HG03439 (cell line): ENCODE measurements at regions not wholly inside any gene's neighbourhood (a gene's known extent, or its start where the extent isn't known, plus 50 kb on each side); places are given as distances from the start of the nearest gene placed in this dataset.

ENCODE experiments used
- ATAC-seq: cut with Tn5 transposase; IDR thresholded peaks from one replicate; pipeline ENCODE4 v1.9.1; 2021; ENCODE audit warnings: mild to moderate bottlenecking, moderate library complexity; ENCODE audit not compliant: unreplicated experiment

DNA sequence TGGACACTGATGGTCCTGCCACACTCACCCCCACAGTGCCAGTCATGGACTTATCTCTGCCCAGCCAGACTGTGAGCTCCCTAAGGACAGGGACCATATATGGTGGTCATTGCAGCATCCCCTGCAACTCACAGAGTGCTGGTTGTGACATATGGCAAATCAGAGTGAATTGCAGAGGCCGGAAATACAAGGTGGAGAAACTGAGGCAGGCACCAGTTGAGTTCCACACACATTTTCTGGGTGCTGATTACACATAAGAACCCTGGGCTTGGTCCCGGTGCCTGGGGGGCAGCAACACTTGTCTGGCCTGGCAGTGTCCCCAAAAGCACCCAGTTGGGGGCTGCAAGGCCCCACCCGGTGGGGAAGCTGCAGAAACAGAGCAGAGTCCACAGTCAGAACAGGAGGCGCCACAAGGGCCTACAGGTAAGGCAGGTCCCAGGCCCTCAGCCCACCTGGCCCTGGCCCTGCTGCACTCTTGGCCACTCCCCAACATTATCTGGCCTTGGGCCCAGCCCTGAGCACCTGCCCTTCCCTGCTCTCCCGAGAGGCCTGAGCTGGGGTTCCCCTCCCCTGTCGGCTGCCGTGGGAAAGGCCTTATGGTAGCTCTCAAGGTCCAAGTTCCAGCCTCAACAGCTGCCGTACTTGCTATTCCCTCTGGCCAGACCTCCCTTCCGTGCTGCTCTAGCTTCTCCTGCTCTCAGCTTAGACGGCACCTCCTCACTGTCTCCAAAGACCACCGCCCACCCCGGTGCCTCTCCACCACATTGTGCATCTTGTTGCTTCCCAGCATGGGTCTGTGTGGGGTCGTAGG lies 140.8 kb upstream of the PTPN1 start:
- no peak for ATAC-seq

DNA sequence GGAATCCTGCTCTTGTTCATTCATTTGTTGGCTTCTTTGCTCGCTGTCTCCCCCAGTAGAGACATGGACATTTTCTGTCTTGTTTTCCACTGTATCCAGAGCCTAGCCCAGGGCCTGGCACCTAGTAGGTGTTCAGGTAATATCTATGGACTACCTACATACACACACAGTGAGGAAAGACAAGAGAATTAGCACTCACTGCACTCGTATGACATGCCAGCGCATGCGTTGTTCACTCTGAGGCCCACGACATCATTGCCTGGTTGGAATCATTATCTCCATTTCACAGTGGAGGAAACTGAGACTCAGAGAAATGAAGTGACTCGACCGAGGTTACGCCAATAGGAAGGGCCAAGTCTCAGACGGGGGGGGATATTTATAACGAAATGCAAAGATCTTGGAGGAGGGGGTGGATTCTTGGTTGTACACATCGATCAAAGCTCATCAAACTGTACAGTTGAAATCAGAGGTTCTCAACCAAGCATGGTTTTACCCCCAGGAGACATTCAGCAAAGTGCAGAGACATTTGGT lies 140.1 kb upstream of the PTPN1 start:
- ATAC-seq = no peak

DNA sequence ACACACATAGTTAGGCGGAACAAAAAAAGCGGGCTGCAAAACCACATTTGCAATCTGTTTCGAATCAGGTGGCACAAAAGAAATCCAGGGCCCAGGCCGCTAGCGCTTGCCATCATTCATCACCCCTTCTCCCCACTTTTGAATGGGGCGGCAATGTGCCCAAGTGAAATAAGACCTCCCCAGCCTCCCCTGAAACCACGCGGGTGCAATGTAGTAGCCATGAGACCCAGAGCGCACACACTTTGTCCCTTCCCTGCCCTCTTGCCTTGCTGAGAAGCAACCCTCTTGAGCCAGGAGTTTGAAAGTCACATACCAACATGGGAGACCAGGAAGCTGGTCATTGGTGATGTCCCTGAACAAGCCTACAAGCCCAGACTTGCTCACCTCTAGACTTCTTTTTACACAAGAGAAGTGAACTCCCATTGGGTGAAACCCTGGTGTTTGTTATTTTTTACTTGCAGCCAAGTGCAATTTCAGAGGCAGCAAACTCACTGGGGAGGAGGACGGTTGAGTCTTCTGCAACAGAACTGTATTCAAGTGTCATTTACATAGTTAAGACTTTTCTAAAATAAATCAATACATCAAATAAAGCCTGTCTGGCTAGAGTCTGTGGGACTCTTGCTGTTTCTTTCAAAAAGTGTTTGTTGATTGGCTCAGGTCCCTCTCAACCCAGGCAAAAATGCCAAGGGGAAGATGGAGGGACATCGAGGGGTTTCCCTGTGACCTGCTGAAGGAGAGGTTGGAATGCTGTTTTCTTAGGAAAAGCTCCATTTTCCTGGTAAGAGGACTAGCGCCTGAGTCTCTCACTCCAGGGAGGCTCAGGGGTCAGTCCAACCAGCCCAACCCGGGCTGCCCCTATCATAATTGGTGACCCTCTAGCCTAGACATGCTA lies 138.1 kb upstream of the PTPN1 start:
- no peak for ATAC-seq

DNA sequence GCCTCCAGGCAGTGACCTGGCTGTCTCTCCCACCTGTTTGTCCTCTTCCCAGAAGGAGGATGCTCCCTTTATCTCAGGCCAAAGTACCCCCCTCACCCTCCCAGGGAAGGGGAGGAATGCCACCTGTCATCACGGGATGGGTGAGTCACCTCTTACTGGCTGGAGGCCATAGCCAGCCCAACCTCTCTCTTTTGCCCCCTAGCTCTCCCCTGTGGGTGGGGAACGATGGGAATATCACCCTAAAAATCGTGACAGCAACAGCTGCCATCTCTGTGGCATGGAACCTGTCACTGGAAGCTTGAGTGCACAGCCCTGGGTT lies 137.5 kb upstream of the PTPN1 start:
- ATAC-seq = no peak

DNA sequence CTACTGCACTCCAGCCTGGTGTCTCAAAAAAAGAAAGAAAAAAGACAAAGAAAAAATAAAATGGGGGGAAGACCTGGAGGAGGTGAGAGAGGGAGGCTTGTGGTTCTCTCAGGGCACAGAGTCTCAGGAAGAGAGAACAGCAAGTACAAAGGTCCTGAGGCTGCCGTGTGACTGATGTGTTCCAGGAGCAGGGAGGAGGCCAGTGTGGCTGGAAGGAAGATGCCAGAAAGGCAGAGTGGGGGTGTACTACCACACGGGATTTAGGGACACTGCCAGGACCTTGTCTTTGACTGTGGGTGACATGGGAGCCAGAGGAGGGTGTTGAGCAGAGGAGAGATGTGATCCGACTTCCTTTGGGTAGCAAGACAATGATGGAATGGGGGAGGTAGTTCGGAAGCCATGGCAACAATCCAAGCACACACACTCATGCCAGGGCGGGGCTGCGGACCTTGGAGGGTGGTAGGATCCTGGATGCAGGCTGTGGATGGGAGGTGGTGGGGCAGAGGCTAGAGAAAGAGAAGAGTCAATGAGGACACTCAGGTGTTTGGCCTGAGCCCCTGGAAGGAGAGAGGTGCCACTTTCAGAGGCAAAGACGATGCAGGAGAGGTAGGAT lies 136.4 kb upstream of the PTPN1 start:
- ATAC-seq = no peak

DNA sequence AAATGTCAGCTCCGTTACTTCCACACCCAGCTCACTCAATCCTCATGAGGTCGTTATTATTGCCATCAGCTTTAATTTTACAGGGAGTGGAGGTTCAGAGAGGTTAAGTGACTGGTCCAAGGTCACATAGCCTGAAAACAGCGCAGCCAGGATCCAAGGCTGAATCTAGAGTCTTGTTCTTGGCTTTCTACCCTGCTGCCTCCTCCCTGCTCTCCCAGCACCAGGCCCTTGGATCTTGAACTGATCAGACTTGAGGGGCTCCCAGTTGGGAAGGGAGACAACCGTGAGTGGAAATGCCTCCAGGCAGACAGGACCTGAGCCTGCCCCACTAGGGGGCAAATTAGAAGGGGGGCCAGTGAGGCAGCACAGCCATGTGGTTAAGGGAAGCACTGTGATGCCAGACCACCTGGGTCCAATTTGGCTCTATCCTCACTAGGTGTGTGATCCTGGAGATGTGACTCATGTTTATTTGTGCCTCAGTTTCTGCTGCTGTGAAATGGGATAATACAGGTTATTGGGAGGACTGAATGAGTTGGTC lies 135.6 kb upstream of the PTPN1 start:
- no peak for ATAC-seq

DNA sequence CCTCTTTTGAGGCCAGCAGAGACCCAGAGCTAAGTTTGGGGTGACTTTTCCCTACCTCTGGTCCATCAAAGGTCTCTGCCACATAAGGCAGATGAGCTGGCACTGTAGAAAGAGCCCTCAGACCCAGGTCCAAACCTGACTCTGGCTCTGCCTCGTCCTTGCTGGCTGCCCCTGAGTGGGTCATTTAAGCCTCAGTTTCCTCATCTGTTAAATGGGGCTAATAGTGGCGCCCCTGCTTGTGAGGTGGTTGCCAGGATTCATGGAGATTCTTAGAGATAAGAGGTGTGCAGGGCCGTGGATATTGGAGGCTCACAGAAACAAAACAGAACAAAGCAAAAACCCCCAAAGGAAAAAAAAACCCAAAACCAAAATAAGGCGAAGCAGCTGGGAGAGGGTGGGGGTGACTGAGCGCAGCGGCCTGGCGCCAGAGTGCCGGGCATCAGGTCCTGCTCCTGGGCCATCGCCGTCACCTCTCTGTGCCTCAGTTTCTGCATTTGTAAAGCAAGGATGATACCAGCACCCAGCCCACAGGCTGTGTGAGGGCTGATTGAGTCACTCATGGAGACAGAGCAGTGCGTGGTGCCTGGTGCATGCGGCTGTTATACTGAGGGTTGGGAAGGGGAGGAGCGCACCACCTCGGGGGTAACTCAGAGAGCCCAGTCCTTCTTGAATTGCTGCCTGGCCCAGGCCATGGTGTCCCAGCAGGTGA lies 133.8 kb upstream of the PTPN1 start:
- ATAC-seq = no peak

DNA sequence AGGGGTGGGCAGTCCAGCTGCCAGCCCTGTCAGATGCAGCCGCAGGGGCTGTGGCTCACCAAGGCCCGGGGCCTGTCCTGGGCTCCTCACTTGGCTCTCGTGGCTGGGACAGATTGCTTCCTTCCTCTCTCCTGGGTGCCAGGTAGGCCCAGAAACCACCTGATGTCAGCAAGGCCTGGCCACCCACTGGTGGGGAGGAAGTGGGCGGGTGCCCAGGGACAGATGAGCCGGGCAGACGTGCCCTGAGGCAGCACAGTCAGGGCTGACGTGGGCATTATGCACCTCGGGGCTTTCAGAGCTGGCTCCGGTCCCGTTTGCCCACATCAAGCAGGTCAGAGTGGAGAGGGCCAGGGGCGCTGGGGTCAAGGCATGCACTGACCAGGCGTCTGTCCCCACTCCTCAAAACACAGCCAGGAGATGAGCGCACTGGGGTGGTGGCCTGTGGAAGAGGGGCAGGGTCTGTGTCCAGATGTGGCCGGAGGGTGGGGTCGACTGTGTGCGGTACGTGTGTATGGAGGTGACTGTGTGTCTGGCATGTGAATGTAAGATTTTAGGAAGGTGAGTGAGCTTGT lies 133.2 kb upstream of the PTPN1 start:
- ATAC-seq = no peak

DNA sequence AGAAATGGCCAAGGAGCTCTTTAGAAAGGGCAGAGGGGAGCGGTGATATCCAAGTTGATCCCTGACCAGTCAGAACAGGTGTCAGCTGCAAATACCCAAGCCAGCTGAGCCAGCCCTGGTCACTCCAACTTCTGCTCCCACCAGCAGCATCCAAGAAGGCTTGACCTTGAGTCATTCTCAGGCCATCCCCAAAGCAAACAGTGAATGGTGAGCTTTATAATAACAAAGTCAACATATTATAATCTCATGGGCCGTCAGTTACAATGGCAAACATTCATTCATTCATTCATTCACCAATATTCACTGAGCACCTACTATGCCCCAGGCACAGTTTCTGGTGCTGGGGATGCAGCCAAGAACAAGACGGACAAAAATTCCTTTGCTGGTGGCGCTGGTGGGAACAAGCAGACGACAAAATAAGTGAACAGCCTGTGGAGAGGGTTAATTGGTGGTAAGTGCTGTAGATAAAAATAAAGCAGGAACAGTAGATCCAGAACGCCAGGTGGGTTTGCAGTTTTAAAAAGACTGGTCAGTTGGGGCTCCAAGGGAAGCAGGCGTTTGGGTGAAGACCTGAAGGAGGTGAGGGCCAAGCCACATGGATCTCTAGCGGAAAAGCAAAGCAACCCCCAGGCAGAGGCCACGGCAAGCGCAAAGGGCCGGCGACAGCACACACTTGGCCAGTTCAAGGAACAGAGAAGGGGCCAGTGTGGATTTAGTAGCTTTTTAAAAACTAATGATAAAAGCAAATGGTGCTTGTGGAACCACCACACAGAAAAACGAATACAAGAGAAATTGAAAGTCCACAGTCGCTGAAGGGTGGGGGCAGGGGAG lies 131.8 kb upstream of the PTPN1 start:
- ATAC-seq = no peak

DNA sequence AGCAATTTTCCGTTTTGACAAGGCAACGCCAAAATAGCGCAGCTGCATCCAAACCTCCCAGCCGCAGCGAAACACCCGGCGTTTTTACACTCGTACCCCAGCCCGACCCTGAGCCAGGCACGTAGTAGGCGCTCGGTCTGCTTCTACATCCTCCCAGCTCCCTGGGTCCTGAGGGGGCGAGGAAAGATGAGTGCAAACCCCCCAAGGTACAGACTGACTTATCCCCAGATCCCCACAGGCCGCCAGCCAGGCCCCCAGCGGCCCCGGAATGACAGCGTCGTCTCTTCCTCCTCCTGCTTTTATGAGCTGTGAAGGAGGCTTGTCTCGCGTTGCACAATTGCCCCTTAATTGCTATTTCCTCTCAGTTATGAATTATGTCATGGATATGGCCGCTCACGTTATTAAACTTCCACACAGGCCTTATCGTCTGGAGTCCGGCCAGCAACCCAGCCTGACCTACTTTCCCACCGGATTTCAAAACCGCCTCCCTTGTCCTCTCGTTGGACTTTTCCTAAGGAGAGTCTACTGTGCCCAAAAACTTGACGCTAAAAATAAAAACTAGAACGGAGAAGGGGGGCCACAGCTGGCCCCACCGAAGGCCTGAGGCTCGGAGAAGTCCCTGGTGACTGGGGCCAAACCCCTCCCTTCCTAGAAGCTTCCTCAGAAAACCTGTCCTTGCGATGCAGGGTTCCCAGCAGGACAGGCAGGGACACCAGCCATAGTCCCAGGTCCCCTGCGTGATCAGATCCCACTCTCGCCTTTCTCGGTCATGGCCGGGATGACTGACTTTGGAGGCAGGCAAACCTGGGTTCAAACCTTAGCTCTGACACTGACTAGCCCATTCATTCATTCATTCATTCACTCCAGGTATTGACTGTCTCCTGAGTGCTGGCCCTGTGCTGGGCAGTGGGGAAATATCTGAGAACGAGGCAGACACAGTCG lies 130.9 kb upstream of the PTPN1 start:
- ATAC-seq = no peak

DNA sequence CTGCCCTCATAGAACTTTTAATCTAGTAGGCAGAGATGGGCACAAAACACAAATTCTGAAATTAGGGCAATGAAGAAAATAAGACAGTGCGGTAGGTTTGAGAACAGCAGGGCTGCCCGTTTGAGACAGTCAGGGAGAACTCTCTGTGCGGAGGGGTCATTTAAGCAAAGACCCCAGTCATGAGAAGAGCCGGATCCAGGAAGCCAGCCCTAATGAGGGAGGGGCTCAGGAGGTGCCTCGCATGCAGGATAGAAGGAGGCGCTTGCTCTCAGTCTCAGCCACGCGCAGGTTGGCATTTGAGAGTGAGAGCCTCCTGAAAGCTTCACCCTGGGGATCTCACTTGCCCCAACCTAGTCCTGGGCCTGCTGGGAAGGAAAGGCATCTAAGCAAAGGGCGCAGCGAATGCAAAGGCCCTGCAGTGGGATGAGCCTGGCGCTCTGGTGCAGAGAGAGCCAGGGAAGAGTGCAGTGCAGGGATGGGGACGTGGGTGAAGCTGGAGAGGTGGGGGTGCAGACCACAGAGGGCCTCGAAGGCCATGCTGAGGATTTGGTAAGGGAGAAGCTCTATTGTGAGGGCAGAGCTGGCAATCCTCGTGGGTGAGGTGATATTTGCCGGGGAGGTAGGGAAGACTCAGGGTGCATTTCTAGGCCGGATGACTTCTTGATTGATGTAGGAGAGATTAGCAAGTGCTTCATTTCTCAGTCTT lies 130.0 kb upstream of the PTPN1 start:
- ATAC-seq = no peak

DNA sequence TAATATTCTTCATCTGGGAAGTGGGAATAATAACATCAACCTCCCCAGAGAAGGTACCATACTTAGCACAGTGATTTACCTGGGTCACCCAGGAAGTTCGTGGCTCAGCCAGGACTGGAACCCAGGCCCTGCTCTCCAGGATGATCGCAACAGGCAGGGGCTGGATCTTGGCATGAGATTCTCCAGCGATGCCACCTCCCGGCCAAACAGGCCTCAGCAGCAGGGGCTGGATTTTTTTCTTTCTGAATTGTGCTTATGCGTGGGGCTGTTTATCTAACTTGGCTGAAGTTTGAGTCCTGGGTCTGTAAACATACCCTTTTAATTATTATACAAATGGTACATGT lies 129.5 kb upstream of the PTPN1 start:
- no peak for ATAC-seq

DNA sequence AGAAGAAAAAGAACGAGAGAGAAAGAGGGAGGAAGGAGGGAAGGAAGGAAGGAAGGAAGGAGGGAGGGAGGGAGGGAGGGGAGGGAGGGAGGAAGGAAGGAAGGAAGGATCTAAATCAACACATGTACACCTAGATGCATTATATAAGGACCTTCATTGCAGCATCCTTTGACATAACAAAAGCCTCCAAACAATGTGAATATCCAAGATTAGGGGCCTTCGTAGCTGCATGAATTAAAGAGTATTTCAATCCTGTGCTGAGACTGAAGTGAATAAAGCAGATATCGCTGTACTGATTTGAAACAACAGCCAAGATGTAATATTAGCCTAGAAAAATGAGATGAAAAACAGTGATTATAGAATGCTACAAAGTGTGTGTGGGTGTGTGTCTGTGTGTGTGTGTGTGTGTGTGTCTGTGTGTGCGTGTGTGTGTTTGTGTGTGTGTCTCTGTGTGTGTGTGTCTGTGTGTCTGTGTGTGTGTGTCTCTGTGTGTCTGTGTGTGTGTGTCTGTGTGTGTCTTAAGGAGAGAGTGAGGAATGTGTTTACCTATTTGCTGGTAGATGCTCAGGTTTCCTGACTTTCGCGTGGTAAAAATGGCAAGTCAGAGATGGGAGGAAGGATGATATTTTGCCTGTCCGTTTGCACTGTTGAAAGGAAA lies 129.0 kb upstream of the PTPN1 start:
- ATAC-seq = no peak

DNA sequence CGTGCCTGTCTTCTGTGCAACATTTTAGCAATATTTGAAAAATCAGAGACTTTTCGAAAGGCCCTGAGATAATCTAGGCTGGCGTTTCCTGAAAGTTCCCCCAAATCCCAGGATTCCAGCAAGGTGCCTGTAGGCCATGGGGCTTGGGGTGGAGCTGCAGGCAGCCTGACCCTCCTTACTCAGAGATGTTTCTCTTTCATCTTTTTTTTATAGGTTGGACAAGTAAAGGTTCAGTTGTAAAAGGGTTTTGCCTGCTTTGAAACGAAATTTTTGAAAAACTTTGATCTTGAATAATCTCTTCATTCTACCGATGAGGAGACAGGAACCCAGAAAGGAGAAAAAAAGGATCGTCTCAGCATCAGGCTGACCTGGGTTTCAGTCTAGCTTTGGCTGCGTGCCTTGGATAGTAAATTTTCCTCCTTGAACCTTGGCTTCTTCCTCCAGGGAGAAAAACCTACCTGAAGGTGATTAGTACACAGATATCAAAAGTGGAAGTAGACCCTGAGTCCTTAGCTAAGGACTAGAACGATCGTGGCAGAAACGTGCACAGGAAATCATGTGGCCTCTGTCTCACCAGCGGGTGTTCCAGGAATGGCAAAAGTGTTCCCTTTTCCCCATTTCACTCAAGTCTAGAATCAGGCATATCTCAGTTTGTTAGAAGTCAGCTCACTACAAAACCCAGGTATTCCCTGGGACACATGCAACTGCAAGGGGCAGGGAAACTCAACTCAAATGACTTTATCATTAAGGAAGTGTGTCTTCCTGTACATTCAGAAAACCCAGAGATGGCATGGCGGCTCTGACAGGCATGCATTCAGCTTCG lies 128.2 kb upstream of the PTPN1 start:
- ATAC-seq = no peak

DNA sequence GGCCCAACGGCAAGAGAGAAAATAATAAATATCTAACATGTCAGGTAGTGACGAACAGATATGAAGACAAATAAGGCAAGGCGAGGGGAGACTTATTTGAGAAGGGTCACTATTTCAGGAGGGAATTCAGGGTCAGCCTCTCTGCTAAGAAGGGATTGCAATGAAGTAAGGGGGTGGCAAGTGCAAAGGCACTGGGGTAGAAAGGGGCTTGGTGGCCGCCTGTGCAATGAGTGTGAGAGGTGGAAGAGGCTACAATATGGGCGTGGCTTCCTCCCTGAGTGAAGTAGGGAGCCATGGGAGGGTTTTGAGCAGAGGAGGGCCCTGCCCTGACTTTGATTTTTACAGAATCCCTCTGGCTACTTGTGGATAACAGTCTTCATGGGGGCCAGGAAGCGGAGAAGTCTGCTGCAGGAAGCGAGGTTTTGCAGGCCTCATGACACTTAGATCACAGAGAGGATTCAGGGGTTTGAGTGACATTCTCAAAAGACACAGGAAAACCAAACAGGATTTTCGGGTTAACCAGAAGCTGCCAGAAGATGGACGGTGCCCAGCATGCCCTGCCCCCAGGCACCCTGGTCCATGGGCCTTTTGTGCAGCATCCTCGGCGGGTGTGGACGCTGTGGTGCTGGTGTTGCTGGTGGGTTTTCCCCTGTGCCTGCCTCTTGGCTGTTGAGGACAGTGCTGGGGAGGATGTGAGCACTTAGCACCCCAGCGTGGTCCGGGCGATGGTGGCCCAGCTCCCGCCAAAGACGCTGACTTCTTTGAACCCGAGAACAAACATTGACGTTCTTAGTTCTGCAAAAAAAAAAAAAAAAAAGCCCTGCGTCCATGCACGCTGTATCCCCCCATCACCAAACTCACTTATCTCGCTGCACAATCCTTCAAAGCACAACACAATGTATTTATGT lies 124.2 kb upstream of the PTPN1 start:
- no peak for ATAC-seq

DNA sequence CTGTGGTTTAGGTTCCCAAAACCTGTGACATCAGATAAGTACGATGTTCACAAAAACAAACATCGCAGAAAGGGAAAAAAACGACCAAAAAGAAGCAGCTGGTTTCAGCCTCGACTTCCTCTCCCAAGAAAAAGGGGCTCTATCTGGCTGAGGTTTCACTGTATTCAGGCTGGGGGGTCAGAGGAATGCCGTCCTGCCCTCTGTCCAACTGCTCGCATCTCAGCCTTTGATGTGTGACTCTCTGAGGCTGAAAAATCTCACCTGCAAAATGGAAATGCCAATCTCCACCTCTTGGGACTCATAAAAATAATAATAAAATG lies 123.6 kb upstream of the PTPN1 start:
- ATAC-seq = no peak
